ENCODE measurements at regions not wholly inside any gene's neighbourhood (a gene's known extent, or its start where the extent isn't known, plus 50 kb on each side); places are given as distances from the start of the nearest gene placed in this dataset.

DNA sequence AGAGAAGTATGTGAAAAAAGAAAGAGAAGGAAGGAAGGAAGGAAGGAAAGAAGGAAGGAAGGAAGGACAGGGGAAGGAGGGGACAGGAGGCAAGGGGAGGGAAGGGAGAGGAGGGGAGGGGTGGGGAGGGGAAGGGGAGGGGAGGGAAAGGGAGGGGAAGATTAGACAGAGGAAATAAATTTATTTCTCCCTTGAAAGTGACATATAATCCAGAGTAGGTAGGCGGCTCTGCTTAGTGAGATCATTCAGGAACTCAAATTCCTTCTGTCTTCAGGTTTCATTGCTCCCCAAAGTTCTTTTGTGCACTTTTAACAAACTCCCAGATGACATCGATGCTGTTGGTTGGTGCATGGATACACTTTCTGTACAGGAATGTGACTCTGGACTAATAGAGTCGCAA is 594.7 kb upstream of the STEAP1 start:
- Histone ChIP-seq H3K4me1 (ENCODE audit: control insufficient read depth, low read length) (no peaks in the 10 kb centered on the region), H4K20me1 (ENCODE audit: control insufficient read depth, insufficient read depth, low read depth, low read length) (no peaks in the 10 kb centered on the region), H3K79me2 (ENCODE audit: control insufficient read depth, low read length) (no peaks in the 10 kb centered on the region), H3F3A (ENCODE audit: control insufficient read depth, insufficient read depth) (no peaks in the 10 kb centered on the region), H3K9me2 (replicated peaks; ENCODE audit: control insufficient read depth, low read length) (no peaks in the 10 kb centered on the region), H3K4me2 (ENCODE audit: low read length) (no peak overlapping the region), H3K27ac (ENCODE audit: low read depth, low read length) (no peak overlapping the region), H3K4me3 (ENCODE audit: low read length) (no peak overlapping the region), H3K9me3 (ENCODE audit: control insufficient read depth, insufficient read depth, low read length) (no peaks in the 10 kb centered on the region), H3K36me3 (ENCODE audit: control insufficient read depth, low read length) (no peaks in the 10 kb centered on the region), H3K27me3 (ENCODE audit: control insufficient read depth, low read length) (no peaks in the 10 kb centered on the region)
- no peak for TF ChIP-seq EZH2phosphoT487 (IDR thresholded peaks at IDR 0.05; ENCODE audit: borderline replicate concordance, low read length)
- TF ChIP-seq, protein P1, sequence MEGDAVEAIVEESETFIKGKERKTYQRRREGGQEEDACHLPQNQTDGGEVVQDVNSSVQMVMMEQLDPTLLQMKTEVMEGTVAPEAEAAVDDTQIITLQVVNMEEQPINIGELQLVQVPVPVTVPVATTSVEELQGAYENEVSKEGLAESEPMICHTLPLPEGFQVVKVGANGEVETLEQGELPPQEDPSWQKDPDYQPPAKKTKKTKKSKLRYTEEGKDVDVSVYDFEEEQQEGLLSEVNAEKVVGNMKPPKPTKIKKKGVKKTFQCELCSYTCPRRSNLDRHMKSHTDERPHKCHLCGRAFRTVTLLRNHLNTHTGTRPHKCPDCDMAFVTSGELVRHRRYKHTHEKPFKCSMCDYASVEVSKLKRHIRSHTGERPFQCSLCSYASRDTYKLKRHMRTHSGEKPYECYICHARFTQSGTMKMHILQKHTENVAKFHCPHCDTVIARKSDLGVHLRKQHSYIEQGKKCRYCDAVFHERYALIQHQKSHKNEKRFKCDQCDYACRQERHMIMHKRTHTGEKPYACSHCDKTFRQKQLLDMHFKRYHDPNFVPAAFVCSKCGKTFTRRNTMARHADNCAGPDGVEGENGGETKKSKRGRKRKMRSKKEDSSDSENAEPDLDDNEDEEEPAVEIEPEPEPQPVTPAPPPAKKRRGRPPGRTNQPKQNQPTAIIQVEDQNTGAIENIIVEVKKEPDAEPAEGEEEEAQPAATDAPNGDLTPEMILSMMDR (IDR thresholded peaks at IDR 0.05; ENCODE audit: low read depth, low read length, poor library complexity, severe bottlenecking) = no peak

DNA sequence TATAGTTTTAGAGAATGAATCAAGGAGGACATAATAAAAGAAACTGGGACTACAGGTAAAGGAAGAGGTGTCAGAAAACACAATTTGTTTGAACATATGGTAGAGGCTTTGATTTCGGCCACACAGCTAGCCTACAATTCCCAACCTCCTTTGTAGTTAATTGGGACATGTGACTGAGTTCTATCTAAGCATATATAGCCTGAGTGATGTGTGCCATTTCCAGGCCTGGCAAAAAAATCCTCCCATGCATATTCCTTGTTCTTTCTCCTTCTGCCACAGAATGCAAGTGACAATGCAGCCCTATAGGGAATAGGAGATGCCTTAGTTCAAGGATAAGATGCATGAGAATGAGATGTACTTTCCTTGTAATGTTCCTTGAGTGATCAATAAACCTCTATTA is 590.7 kb upstream of the STEAP1 start:
- Histone ChIP-seq H3K36me3 (ENCODE audit: control insufficient read depth, low read length) (no peaks in the 10 kb centered on the region), H3K9me2 (replicated peaks; ENCODE audit: control insufficient read depth, low read length) (no peaks in the 10 kb centered on the region), H3K4me1 (ENCODE audit: control insufficient read depth, low read length) (no peaks in the 10 kb centered on the region), H4K20me1 (ENCODE audit: control insufficient read depth, insufficient read depth, low read depth, low read length) (no peaks in the 10 kb centered on the region), H3F3A (ENCODE audit: control insufficient read depth, insufficient read depth) (no peaks in the 10 kb centered on the region), H3K27ac (ENCODE audit: low read depth, low read length) (no peak overlapping the region), H3K27me3 (ENCODE audit: control insufficient read depth, low read length) (no peaks in the 10 kb centered on the region), H3K79me2 (ENCODE audit: control insufficient read depth, low read length) (no peaks in the 10 kb centered on the region), H3K4me3 (ENCODE audit: low read length) (no peak overlapping the region), H3K4me2 (ENCODE audit: low read length) (no peak overlapping the region), H3K9me3 (ENCODE audit: control insufficient read depth, insufficient read depth, low read length) (no peaks in the 10 kb centered on the region)
- no peak for TF ChIP-seq EZH2phosphoT487 (IDR thresholded peaks at IDR 0.05; ENCODE audit: borderline replicate concordance, low read length)
- TF ChIP-seq, protein P1 (IDR thresholded peaks at IDR 0.05; ENCODE audit: low read depth, low read length, poor library complexity, severe bottlenecking) = no peak

DNA sequence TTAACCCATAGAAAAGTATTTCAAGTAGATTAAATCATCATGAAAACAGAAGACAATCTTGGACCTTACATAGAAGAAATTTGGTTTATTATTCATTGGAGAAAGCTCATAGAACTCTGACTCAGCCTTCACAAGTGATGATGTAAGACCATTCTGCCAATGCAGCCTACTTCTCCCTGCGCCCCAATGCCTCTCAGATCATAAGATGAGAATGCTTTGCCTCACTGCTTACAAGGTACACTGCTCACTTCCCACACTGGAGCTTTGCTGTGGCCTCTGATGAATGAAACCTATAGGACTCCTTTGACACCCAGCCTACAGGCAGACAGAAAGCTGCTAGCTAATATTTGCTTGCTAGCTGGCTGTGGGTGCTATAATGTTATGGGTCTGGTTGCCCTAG is 569.4 kb upstream of the STEAP1 start:
- Histone ChIP-seq H3K9me3 (ENCODE audit: control insufficient read depth, insufficient read depth, low read length) (no peaks in the 10 kb centered on the region), H3K4me3 (ENCODE audit: low read length) (no peak overlapping the region), H3K9me2 (replicated peaks; ENCODE audit: control insufficient read depth, low read length) (no peaks in the 10 kb centered on the region), H3K27me3 (ENCODE audit: control insufficient read depth, low read length) (no peaks in the 10 kb centered on the region), H3K79me2 (ENCODE audit: control insufficient read depth, low read length) (no peaks in the 10 kb centered on the region), H3K36me3 (ENCODE audit: control insufficient read depth, low read length) (no peaks in the 10 kb centered on the region), H3K4me2 (ENCODE audit: low read length) (no peak overlapping the region), H3K4me1 (ENCODE audit: control insufficient read depth, low read length) (no peaks in the 10 kb centered on the region), H4K20me1 (ENCODE audit: control insufficient read depth, insufficient read depth, low read depth, low read length) (no peaks in the 10 kb centered on the region), H3F3A (ENCODE audit: control insufficient read depth, insufficient read depth) (no peaks in the 10 kb centered on the region), H3K27ac (ENCODE audit: low read depth, low read length) (no peak overlapping the region)
- TF ChIP-seq, protein P1 (IDR thresholded peaks at IDR 0.05; ENCODE audit: low read depth, low read length, poor library complexity, severe bottlenecking) = no peak
- no peak for TF ChIP-seq EZH2phosphoT487 (IDR thresholded peaks at IDR 0.05; ENCODE audit: borderline replicate concordance, low read length)

DNA sequence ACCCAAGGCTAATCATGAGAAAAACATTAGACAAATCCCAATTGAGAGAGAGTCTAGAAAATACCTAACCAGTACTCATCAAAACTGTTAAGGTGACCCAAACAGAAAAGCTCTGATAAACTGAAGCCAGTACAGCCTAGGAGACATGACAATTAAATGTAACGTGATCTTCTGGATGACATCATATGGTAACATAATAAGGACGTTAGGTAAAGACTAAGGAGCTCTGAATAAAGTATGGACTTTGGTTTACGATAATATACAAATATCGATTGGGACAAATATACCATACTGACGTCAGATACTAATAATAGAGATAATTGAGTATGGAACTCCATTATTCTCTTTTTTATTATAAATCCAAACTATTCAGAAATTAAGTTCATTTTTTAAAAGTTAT is 561.1 kb upstream of the STEAP1 start:
- Histone ChIP-seq H3K27me3 (ENCODE audit: control insufficient read depth, low read length) (no peaks in the 10 kb centered on the region), H3F3A (ENCODE audit: control insufficient read depth, insufficient read depth) (no peaks in the 10 kb centered on the region), H3K27ac (ENCODE audit: low read depth, low read length) (no peak overlapping the region), H4K20me1 (ENCODE audit: control insufficient read depth, insufficient read depth, low read depth, low read length) (no peaks in the 10 kb centered on the region), H3K9me3 (ENCODE audit: control insufficient read depth, insufficient read depth, low read length) (no peaks in the 10 kb centered on the region), H3K79me2 (ENCODE audit: control insufficient read depth, low read length) (no peaks in the 10 kb centered on the region), H3K36me3 (ENCODE audit: control insufficient read depth, low read length) (no peaks in the 10 kb centered on the region), H3K4me2 (ENCODE audit: low read length) (no peak overlapping the region), H3K4me3 (ENCODE audit: low read length) (no peak overlapping the region), H3K4me1 (ENCODE audit: control insufficient read depth, low read length) (no peaks in the 10 kb centered on the region), H3K9me2 (replicated peaks; ENCODE audit: control insufficient read depth, low read length) (no peaks in the 10 kb centered on the region)
- TF ChIP-seq, protein P1 (IDR thresholded peaks at IDR 0.05; ENCODE audit: low read depth, low read length, poor library complexity, severe bottlenecking) = no peak
